ENCODE measurements at regions not wholly inside any gene's neighbourhood (a gene's known extent, or its start where the extent isn't known, plus 50 kb on each side); places are given as distances from the start of the nearest gene placed in this dataset.

- peak in 1 of 2 donors; percentile 10 for DNase-seq
- no peaks in the 10 kb centered on the region for H3K36me3 ChIP-seq
- H3K4me3 ChIP-seq = no peak overlapping the region
- H3K27me3 ChIP-seq = no peaks in the 10 kb centered on the region
- no peak overlapping the region for H3K27ac ChIP-seq
- TF ChIP-seq CTCF (IDR thresholded peaks at IDR 0.05) = no peak
- no peak for TF ChIP-seq EP300 (IDR thresholded peaks at IDR 0.05)
- TF ChIP-seq POLR2A (IDR thresholded peaks at IDR 0.05) = no peak
- TF ChIP-seq POLR2AphosphoS5 (IDR thresholded peaks at IDR 0.05) = no peak
- intact Hi-C loops (cut with DNase I; ENCODE audit: low total_unique reads) = no loop called here
- no peaks in the 10 kb centered on the region for H3K9me3 ChIP-seq
- WGBS, 5 donors = 54 to 68% (median 61%) methylated on average over 7 of the region's 7 CpGs
- peaks cover 0 to 5% (median 2%) of the 10 kb centered on the region in 4 donors for H3K4me1 ChIP-seq
These were observed 56.3 kb upstream of the TMCO5A start for GRCh38 chr15:37877851-37878741.

- no peak overlapping the region for H3K27ac ChIP-seq
- DNase-seq = peak in 1 of 2 donors; percentile 81
- H3K4me3 ChIP-seq = no peak overlapping the region
- no peaks in the 10 kb centered on the region for H3K9me3 ChIP-seq
- H3K27me3 ChIP-seq = no peaks in the 10 kb centered on the region
- peaks cover 0 to 5% (median 2%) of the 10 kb centered on the region in 4 donors for H3K4me1 ChIP-seq
- no peaks in the 10 kb centered on the region for H3K36me3 ChIP-seq
- TF ChIP-seq CTCF (IDR thresholded peaks at IDR 0.05) (peak in 5 of 7 experiments; percentile 53 to 68 (median 60)), EP300 (IDR thresholded peaks at IDR 0.05) (no peak)
- intact Hi-C loops (cut with DNase I; ENCODE audit: low total_unique reads) = no loop called here
- WGBS, 5 donors = 22 to 30% (median 24%) methylated on average over 12 of the region's 12 CpGs
These were observed 54.2 kb upstream of the TMCO5A start for GRCh38 chr15:37880009-37880834.

- intact Hi-C loops (cut with DNase I; ENCODE audit: low total_unique reads) = no loop called here
These were observed 53.6 kb upstream of the TMCO5A start for GRCh38 chr15:37880835-37881153.

More at GRCh38 chr15:37880835-37881153, 53.6 kb upstream of the TMCO5A start:
- TF ChIP-seq POLR2A (IDR thresholded peaks at IDR 0.05) (no peak), CTCF (IDR thresholded peaks at IDR 0.05) (no peak), EP300 (IDR thresholded peaks at IDR 0.05) (no peak)
- Histone ChIP-seq H3K4me1 (peaks cover 0 to 5% (median 2%) of the 10 kb centered on the region in 4 donors), H3K27me3 (no peaks in the 10 kb centered on the region), H3K4me3 (no peak overlapping the region), H3K36me3 (no peaks in the 10 kb centered on the region), H3K27ac (no peak overlapping the region), H3K9me3 (no peaks in the 10 kb centered on the region)
- DNase-seq = no peak
- 21 to 36% (median 27%) methylated on average over 2 of the region's 2 CpGs for WGBS, 5 donors
